ENCODE measurements at regions not wholly inside any gene's neighbourhood (a gene's known extent, or its start where the extent isn't known, plus 50 kb on each side); places are given as distances from the start of the nearest gene placed in this dataset.

DNA sequence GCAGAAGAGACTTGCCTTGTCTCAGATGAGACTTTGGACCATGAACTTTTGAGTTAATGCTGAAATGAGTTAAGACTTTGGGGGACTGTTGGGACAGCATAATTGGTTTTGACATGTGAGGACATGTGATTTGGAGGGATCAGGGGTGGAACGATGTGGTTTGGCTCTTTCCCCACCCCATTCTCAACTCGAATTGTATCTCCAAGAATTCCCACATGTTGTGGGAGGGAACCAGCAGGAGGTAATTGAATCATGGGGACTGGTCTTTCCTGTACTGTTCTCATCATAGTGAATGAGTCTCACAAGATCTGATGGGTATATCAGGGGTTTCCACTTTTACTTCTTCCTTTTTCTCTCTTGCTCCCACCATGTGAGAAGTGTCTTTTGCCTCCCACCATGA is 229.7 kb upstream of the KCND2 start:
- no peak for TF ChIP-seq POLR2A (IDR thresholded peaks at IDR 0.05; ENCODE audit: low read length)
- no peak for TF ChIP-seq MYC (IDR thresholded peaks at IDR 0.05; ENCODE audit: borderline replicate concordance, low read length)
- TF ChIP-seq, protein P1, sequence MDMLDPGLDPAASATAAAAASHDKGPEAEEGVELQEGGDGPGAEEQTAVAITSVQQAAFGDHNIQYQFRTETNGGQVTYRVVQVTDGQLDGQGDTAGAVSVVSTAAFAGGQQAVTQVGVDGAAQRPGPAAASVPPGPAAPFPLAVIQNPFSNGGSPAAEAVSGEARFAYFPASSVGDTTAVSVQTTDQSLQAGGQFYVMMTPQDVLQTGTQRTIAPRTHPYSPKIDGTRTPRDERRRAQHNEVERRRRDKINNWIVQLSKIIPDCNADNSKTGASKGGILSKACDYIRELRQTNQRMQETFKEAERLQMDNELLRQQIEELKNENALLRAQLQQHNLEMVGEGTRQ (IDR thresholded peaks at IDR 0.05), result no peak
- no peak for TF ChIP-seq EP300 (IDR thresholded peaks at IDR 0.05)
- TF ChIP-seq HOXA7 (CRISPR knock-in tag; IDR thresholded peaks at IDR 0.05), result no peak
